HEK293 (cell line): ENCODE measurements at regions not wholly inside any gene's neighbourhood (a gene's known extent, or its start where the extent isn't known, plus 50 kb on each side); places are given as distances from the start of the nearest gene placed in this dataset.
"Not testable (repeated sequence)": the region's sequence is repeated elsewhere in the genome, so short reads cannot be mapped to it uniquely, and the experiment has no call there.

ENCODE experiments used
- CTCF ChIA-PET: fragments of 350-600 bp; formaldehyde crosslinking; extraction: SDS; loops from one replicate; lab custom pipeline; 2021; ENCODE audit warnings: antibody characterized with exemption; lab: Yijun Ruan, JAX
- POLR2A ChIA-PET: fragments of 300-600 bp; formaldehyde crosslinking; extraction: SDS; loops from one replicate; lab custom pipeline; 2020; ENCODE audit warnings: antibody characterized with exemption, inconsistent platforms; lab: Yijun Ruan, JAX
- H3K27ac ChIP-seq: fragments of 200-500 bp; sonication (Bioruptor generic); 2 replicates; pipeline ENCODE4 v1.5.1; 2014; ENCODE audit warnings: low read depth, low read length, control low read depth, inconsistent platforms; ENCODE audit errors: extremely low read depth
- H3K36me3 ChIP-seq, 2 experiments: fragments of 200-500 bp in 1 of 2; sonication (Bioruptor generic) in 1 of 2; 1 replicate in 1 of 2; 2 replicates in 1 of 2; pipeline ENCODE4 v1.5.1; 2014 to 2017; ENCODE audit warnings: inconsistent platforms in 2 of 2, low read length in 2 of 2; ENCODE audit not compliant: control insufficient read depth in 2 of 2, insufficient read depth in 1 of 2
- H3K4me1 ChIP-seq: fragments of 200-500 bp; sonication (Bioruptor generic); 2 replicates; pipeline ENCODE4 v1.5.1; 2014; ENCODE audit warnings: mild to moderate bottlenecking, low read length, inconsistent platforms; ENCODE audit not compliant: control insufficient read depth, insufficient read depth
- H3K4me3 ChIP-seq: 2 replicates; pipeline ENCODE4 v1.5.1; 2011; ENCODE audit warnings: low read depth, mild to moderate bottlenecking, control low read depth, low read length, moderate library complexity
- H3K9me3 ChIP-seq: fragments of 200-500 bp; sonication (Bioruptor generic); 2 replicates; pipeline ENCODE4 v1.5.1; 2014; ENCODE audit warnings: low read depth, low read length, inconsistent platforms; ENCODE audit not compliant: control insufficient read depth, insufficient read depth
- BCL11B ChIP-seq: fragments of 450-650 bp; formaldehyde crosslinking; IDR thresholded peaks from 2 replicates; pipeline ENCODE4 v1.5.1; 2016; ENCODE audit warnings: low read depth, missing biosample characterization, missing genetic modification characterization
- SALL2 ChIP-seq: fragments of 450-650 bp; formaldehyde crosslinking; IDR thresholded peaks from 2 replicates; pipeline ENCODE4 v1.5.0; 2017; ENCODE audit warnings: missing biosample characterization, mild to moderate bottlenecking, missing genetic modification characterization, borderline replicate concordance
- ZBTB48 ChIP-seq: fragments of 450-650 bp; formaldehyde crosslinking; IDR thresholded peaks from 2 replicates; pipeline ENCODE4 v1.5.1; 2016; ENCODE audit warnings: missing biosample characterization, missing genetic modification characterization
- ZFP41 ChIP-seq: fragments of 450-650 bp; formaldehyde crosslinking; IDR thresholded peaks from 2 replicates; pipeline ENCODE4 v1.5.1; 2016; ENCODE audit warnings: missing biosample characterization, missing genetic modification characterization, borderline replicate concordance
- ZIC2 ChIP-seq: fragments of 450-650 bp; formaldehyde crosslinking; IDR thresholded peaks from 2 replicates; pipeline ENCODE4 v1.5.1; 2016; ENCODE audit warnings: missing biosample characterization, missing genetic modification characterization
- ZNF133 ChIP-seq: fragments of 450-650 bp; formaldehyde crosslinking; IDR thresholded peaks from 2 replicates; pipeline ENCODE4 v1.5.1; 2016; ENCODE audit warnings: missing biosample characterization, missing genetic modification characterization
- ZNF2 ChIP-seq: fragments of 450-650 bp; formaldehyde crosslinking; IDR thresholded peaks from 2 replicates; pipeline ENCODE4 v1.5.1; 2016; ENCODE audit warnings: missing biosample characterization, missing genetic modification characterization
- ZNF423 ChIP-seq: fragments of 450-650 bp; formaldehyde crosslinking; IDR thresholded peaks from 2 replicates; pipeline ENCODE4 v1.5.1; 2016; ENCODE audit warnings: missing biosample characterization, missing genetic modification characterization
- ZNF426 ChIP-seq: fragments of 450-650 bp; formaldehyde crosslinking; IDR thresholded peaks from 2 replicates; pipeline ENCODE4 v1.5.1; 2017; ENCODE audit warnings: missing biosample characterization, missing genetic modification characterization, mild to moderate bottlenecking, inconsistent platforms, moderate library complexity
- ZNF549 ChIP-seq: fragments of 450-650 bp; IDR thresholded peaks from 2 replicates; pipeline ENCODE4 v1.5.1; 2018; ENCODE audit warnings: missing biosample characterization, missing genetic modification characterization, mild to moderate bottlenecking, inconsistent platforms, moderate library complexity
- ZNF555 ChIP-seq: fragments of 450-650 bp; formaldehyde crosslinking; conservative IDR thresholded peaks from 2 replicates; pipeline ENCODE4 v1.5.1; 2017; ENCODE audit warnings: missing biosample characterization, mild to moderate bottlenecking, missing genetic modification characterization, inconsistent platforms
- ZNF596 ChIP-seq: fragments of 450-650 bp; IDR thresholded peaks from 2 replicates; pipeline ENCODE4 v1.5.0; 2018; ENCODE audit warnings: missing biosample characterization, mild to moderate bottlenecking, missing genetic modification characterization, moderate library complexity
- ZNF621 ChIP-seq: fragments of 450-650 bp; formaldehyde crosslinking; IDR thresholded peaks from 2 replicates; pipeline ENCODE4 v1.5.1; 2017; ENCODE audit warnings: missing biosample characterization, missing genetic modification characterization
- ZNF654 ChIP-seq: fragments of 450-650 bp; formaldehyde crosslinking; IDR thresholded peaks from 2 replicates; pipeline ENCODE4 v1.5.1; 2016; ENCODE audit warnings: low read depth, missing biosample characterization, missing genetic modification characterization
- ZNF791 ChIP-seq: fragments of 450-650 bp; formaldehyde crosslinking; IDR thresholded peaks from 2 replicates; pipeline ENCODE4 v1.5.1; 2016; ENCODE audit warnings: missing biosample characterization, missing genetic modification characterization
- TF ChIP-seq, protein P1 (sequence below): fragments of 450-650 bp; formaldehyde crosslinking; IDR thresholded peaks from 2 replicates; pipeline ENCODE4 v1.5.1; 2016; ENCODE audit warnings: missing biosample characterization, missing genetic modification characterization
- TF ChIP-seq, protein P2 (sequence below): fragments of 450-650 bp; formaldehyde crosslinking; IDR thresholded peaks from 2 replicates; pipeline ENCODE4 v1.5.1; 2016; ENCODE audit warnings: missing biosample characterization, missing genetic modification characterization
- TF ChIP-seq, protein P3 (sequence below): fragments of 450-650 bp; formaldehyde crosslinking; IDR thresholded peaks from 2 replicates; pipeline ENCODE4 v1.5.1; 2016; ENCODE audit warnings: missing biosample characterization, missing genetic modification characterization, borderline replicate concordance
- TF ChIP-seq, protein P4 (sequence below): fragments of 450-650 bp; formaldehyde crosslinking; IDR thresholded peaks from 2 replicates; pipeline ENCODE4 v1.5.1; 2017; ENCODE audit warnings: missing biosample characterization, missing genetic modification characterization

DNA sequence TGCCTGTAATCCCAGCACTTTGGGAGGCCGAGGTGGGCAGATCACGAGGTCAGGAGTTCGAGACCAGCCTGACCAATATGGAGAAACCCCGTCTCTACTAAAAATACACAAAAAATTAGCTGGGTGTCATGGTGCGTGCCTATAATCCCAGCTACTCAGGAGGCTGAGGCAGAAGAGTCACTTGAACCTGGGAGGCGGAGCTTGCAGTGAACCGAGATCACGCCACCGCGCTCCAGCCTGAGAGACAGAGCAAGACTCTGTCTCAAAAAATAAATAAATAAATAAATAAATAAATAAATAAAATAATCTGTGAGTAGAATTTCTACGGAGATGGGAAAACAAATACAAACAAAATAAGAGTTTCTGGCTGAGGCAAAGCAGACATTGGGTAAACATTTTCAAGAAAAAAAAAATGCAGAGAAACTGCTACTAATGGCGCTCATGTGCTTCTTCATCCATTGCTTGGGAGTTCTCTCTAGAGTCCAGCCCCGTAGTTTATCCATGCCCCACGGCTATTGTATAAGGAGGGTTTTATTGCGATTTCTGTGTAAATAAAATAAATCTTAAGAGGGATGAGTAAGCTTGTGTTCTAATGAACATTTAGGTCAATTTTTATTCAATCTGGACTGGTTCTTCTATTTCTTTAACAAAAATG lies 1161.9 kb downstream of the IGSF11 start:
- H3K4me3 ChIP-seq, H3K36me3 ChIP-seq, H3K9me3 ChIP-seq, POLR2A ChIA-PET, CTCF ChIA-PET: not testable (repeated sequence)
- Histone ChIP-seq H3K27ac (peak overlapping the region; percentile 52; the same call in 1 of the 2 replicates), H3K4me1 (peaks cover 18% of the 10 kb centered on the region)
- TF ChIP-seq ZNF426 (tag by site-specific recombination) (peak; percentile 23), ZNF654 (tag by site-specific recombination) (0 out of 2 replicates have a peak, but pooled peaks have one; percentile 5), ZNF555 (tag by site-specific recombination) (0 out of 2 replicates have a peak, but pooled peaks have one; percentile 7)

DNA sequence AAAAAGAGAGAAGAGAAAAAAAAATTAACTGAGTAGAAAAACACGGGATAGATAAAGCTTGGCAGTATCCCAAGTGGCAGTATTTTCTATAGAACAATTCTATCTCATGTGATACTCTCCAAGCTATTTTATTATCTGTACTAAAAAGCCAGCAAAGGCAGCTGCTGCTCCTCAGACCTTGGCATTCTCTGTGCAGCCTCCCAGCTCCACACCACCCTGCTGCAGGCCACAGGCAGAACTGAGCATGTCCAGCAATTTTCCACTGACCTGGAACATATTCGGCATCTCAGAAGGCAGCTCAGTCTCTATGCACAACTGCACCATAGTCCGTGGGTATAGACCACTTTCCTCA lies 1161.4 kb downstream of the IGSF11 start:
- Histone ChIP-seq H3K27ac (peak overlapping the region; percentile 52), H3K4me3 (no peak overlapping the region), H3K4me1 (peaks cover 18% of the 10 kb centered on the region), H3K9me3 (no peaks in the 10 kb centered on the region), H3K36me3 (no peaks in the 10 kb centered on the region)
- POLR2A ChIA-PET = no interaction called here
- CTCF ChIA-PET = no interaction called here
- TF ChIP-seq ZFP41 (tag by site-specific recombination) = no peak
- TF ChIP-seq ZBTB48 (tag by site-specific recombination) = no peak
- TF ChIP-seq ZNF423 (tag by site-specific recombination) = no peak
- TF ChIP-seq, protein P1, sequence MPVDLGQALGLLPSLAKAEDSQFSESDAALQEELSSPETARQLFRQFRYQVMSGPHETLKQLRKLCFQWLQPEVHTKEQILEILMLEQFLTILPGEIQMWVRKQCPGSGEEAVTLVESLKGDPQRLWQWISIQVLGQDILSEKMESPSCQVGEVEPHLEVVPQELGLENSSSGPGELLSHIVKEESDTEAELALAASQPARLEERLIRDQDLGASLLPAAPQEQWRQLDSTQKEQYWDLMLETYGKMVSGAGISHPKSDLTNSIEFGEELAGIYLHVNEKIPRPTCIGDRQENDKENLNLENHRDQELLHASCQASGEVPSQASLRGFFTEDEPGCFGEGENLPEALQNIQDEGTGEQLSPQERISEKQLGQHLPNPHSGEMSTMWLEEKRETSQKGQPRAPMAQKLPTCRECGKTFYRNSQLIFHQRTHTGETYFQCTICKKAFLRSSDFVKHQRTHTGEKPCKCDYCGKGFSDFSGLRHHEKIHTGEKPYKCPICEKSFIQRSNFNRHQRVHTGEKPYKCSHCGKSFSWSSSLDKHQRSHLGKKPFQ (tag by site-specific recombination) = no peak
- TF ChIP-seq, protein P2, sequence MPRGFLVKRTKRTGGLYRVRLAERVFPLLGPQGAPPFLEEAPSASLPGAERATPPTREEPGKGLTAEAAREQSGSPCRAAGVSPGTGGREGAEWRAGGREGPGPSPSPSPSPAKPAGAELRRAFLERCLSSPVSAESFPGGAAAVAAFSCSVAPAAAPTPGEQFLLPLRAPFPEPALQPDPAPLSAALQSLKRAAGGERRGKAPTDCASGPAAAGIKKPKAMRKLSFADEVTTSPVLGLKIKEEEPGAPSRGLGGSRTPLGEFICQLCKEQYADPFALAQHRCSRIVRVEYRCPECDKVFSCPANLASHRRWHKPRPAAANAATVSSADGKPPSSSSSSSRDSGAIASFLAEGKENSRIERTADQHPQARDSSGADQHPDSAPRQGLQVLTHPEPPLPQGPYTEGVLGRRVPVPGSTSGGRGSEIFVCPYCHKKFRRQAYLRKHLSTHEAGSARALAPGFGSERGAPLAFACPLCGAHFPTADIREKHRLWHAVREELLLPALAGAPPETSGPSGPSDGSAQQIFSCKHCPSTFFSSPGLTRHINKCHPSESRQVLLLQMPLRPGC (tag by site-specific recombination) = no peak
- TF ChIP-seq SALL2 = no peak
- no peak for TF ChIP-seq ZNF2
- TF ChIP-seq ZNF596 = no peak
- TF ChIP-seq ZNF549 (tag by site-specific recombination) = no peak
- TF ChIP-seq ZNF133 (tag by site-specific recombination) = no peak
- TF ChIP-seq ZIC2 (tag by site-specific recombination) = no peak
- TF ChIP-seq, protein P3, sequence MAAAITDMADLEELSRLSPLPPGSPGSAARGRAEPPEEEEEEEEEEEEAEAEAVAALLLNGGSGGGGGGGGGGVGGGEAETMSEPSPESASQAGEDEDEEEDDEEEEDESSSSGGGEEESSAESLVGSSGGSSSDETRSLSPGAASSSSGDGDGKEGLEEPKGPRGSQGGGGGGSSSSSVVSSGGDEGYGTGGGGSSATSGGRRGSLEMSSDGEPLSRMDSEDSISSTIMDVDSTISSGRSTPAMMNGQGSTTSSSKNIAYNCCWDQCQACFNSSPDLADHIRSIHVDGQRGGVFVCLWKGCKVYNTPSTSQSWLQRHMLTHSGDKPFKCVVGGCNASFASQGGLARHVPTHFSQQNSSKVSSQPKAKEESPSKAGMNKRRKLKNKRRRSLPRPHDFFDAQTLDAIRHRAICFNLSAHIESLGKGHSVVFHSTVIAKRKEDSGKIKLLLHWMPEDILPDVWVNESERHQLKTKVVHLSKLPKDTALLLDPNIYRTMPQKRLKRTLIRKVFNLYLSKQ = no peak
- no peak for TF ChIP-seq ZNF621 (tag by site-specific recombination)
- TF ChIP-seq ZNF426 (tag by site-specific recombination) = no peak
- TF ChIP-seq, protein P4, sequence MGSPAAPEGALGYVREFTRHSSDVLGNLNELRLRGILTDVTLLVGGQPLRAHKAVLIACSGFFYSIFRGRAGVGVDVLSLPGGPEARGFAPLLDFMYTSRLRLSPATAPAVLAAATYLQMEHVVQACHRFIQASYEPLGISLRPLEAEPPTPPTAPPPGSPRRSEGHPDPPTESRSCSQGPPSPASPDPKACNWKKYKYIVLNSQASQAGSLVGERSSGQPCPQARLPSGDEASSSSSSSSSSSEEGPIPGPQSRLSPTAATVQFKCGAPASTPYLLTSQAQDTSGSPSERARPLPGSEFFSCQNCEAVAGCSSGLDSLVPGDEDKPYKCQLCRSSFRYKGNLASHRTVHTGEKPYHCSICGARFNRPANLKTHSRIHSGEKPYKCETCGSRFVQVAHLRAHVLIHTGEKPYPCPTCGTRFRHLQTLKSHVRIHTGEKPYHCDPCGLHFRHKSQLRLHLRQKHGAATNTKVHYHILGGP (tag by site-specific recombination) = no peak
- no peak for TF ChIP-seq ZNF791 (tag by site-specific recombination)
- TF ChIP-seq BCL11B = no peak
